ENCODE measurements at regions not wholly inside any gene's neighbourhood (a gene's known extent, or its start where the extent isn't known, plus 50 kb on each side); places are given as distances from the start of the nearest gene placed in this dataset.

DNA sequence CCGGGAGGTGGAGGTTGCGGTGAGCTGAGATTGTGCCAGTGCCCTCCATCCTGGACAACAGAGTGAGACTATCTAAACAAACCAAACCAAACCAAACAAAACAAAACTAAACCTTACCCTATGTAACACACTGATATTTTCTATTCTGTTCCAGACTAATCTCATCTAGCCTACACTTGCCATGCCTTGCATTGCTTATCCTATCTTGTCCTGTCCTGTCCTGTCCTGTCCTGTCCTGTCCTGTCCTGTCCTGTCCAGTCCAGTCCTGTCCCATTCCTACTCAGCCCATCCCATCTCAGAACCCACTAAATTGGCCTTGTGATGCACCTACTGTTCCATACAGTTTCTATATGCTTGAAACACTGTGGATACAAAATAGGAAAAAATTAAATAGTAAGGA, 64.7 kb upstream of the HDAC9 start:
- intact Hi-C loops (cut with DNase I): no loop called here
- no peaks in the 10 kb centered on the region for H3K27me3 ChIP-seq
- no peak overlapping the region for H3K27ac ChIP-seq
- H3K4me1 ChIP-seq (ENCODE audit: insufficient read depth): no peaks in the 10 kb centered on the region
- H3K9me3 ChIP-seq: no peaks in the 10 kb centered on the region
- TF ChIP-seq POLR2A (IDR thresholded peaks at IDR 0.05) (no peak), EP300 (IDR thresholded peaks at IDR 0.05) (no peak)
- TF ChIP-seq, protein P1, sequence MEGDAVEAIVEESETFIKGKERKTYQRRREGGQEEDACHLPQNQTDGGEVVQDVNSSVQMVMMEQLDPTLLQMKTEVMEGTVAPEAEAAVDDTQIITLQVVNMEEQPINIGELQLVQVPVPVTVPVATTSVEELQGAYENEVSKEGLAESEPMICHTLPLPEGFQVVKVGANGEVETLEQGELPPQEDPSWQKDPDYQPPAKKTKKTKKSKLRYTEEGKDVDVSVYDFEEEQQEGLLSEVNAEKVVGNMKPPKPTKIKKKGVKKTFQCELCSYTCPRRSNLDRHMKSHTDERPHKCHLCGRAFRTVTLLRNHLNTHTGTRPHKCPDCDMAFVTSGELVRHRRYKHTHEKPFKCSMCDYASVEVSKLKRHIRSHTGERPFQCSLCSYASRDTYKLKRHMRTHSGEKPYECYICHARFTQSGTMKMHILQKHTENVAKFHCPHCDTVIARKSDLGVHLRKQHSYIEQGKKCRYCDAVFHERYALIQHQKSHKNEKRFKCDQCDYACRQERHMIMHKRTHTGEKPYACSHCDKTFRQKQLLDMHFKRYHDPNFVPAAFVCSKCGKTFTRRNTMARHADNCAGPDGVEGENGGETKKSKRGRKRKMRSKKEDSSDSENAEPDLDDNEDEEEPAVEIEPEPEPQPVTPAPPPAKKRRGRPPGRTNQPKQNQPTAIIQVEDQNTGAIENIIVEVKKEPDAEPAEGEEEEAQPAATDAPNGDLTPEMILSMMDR (IDR thresholded peaks at IDR 0.05): no peak
- 92 to 96% (median 94%) methylated on average over 2 of the region's 2 CpGs for WGBS, 3 donors
- no peak for DNase-seq
- H3K36me3 ChIP-seq: no peaks in the 10 kb centered on the region
- no peak overlapping the region for H3K4me3 ChIP-seq

DNA sequence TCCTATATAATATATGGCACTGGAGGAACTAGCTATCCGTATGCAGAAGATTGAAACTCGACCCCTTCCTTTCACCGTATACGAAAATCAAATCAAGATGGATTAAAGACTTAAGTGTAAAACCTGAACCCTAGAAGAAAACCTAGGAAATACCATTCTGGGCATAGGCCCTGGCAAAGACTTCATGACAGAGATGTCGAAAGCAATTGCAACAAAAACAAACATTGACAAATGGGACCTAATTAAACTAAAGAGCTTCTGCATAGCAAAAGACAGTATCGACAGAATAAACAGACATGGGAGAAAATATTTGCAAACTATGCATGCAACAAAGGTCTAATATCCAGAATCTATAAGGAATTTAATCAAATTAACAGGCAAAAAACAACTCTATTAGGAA, 61.4 kb upstream of the HDAC9 start:
- no peak for DNase-seq
- Histone ChIP-seq H3K9me3 (no peaks in the 10 kb centered on the region), H3K4me3 (no peak overlapping the region), H3K4me1 (ENCODE audit: insufficient read depth) (no peaks in the 10 kb centered on the region), H3K27ac (no peak overlapping the region), H3K36me3 (no peaks in the 10 kb centered on the region), H3K27me3 (no peaks in the 10 kb centered on the region)
- WGBS, 3 donors: 92 to 95% (median 93%) methylated on average over 6 of the region's 6 CpGs
- TF ChIP-seq, protein P1 (IDR thresholded peaks at IDR 0.05): no peak
- TF ChIP-seq POLR2A (IDR thresholded peaks at IDR 0.05) (no peak), EP300 (IDR thresholded peaks at IDR 0.05) (no peak)
- intact Hi-C loops (cut with DNase I): no loop called here

DNA sequence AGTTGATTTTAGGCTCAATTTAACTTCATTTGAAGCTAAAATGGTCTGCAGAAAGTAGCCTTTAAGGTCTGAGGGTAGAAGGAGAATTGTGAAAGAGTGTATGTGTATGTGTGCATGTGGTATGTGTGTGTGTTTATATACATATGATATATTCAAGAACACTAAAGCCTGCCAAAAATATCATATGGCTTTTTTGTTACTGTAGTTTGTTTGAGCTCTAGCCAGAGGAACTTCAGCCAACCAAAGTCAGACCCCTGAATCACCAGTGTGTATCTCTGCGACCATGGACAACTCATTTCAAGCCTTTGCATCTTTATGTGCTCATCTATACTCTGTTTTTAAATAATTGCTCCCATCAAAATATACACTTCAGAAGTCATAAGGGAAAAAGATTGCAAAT, 58.4 kb upstream of the HDAC9 start:
- WGBS, 3 donors: 15 to 25% (median 20%) methylated on average over 1 of the region's 1 CpG
- intact Hi-C loops (cut with DNase I): no loop called here
- Histone ChIP-seq H3K27me3 (no peaks in the 10 kb centered on the region), H3K4me3 (no peak overlapping the region), H3K36me3 (no peaks in the 10 kb centered on the region), H3K9me3 (no peaks in the 10 kb centered on the region), H3K4me1 (ENCODE audit: insufficient read depth) (no peaks in the 10 kb centered on the region), H3K27ac (no peak overlapping the region)
- DNase-seq: no peak
- TF ChIP-seq, protein P1 (IDR thresholded peaks at IDR 0.05): no peak
- TF ChIP-seq EP300 (IDR thresholded peaks at IDR 0.05): no peak
- no peak for TF ChIP-seq POLR2A (IDR thresholded peaks at IDR 0.05)

DNA sequence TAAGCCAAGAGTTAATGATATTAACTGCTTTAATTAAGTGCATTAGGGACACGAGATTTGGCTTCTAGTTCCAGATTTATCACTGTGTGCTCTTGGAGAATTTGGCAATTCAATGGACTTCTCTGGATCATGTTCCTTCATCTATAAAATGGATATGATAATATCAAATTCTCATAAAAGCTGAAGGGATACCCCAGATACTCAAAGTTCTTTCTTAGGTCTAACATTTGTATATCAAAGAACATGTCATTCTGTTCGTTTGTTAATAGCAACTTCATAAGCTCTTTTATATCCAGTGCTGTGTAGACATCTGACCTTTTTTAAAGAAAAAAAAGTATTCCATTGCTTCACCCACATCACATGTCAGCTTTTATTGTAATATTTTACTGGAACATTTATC, 54.6 kb upstream of the HDAC9 start:
- no peaks in the 10 kb centered on the region for H3K27me3 ChIP-seq
- intact Hi-C loops (cut with DNase I): no loop called here
- H3K27ac ChIP-seq: no peak overlapping the region
- TF ChIP-seq EP300 (IDR thresholded peaks at IDR 0.05) (no peak), POLR2A (IDR thresholded peaks at IDR 0.05) (no peak)
- TF ChIP-seq, protein P1 (IDR thresholded peaks at IDR 0.05): no peak
- H3K4me1 ChIP-seq (ENCODE audit: insufficient read depth): no peaks in the 10 kb centered on the region
- 38 to 48% (median 46%) methylated on average over 2 of the region's 2 CpGs for WGBS, 3 donors
- no peaks in the 10 kb centered on the region for H3K36me3 ChIP-seq
- H3K9me3 ChIP-seq: no peaks in the 10 kb centered on the region
- H3K4me3 ChIP-seq: no peak overlapping the region
- DNase-seq: no peak

DNA sequence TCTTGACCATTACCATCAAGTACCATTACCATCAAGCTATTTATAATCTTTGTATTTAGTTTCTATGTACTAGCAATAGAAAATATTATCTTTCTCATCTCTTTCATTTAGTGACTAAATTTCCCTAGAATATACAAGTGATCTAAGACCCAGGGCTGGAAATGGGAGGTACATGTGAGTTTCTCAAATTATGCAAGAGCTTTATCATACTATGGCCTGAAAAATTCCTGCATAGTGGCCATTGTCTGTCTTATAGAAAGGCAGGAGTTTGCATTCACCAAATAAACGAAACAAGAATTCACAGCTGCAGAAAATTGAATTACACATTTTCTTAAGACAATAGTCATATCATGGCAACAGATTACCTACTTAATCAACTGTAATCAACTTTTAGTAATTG, 50.7 kb upstream of the HDAC9 start:
- 71 to 85% (median 78%) methylated on average over 1 of the region's 1 CpG for WGBS, 3 donors
- intact Hi-C loops (cut with DNase I): no loop called here
- H3K27me3 ChIP-seq: no peaks in the 10 kb centered on the region
- H3K4me3 ChIP-seq: no peak overlapping the region
- TF ChIP-seq, protein P1 (IDR thresholded peaks at IDR 0.05): no peak
- TF ChIP-seq POLR2A (IDR thresholded peaks at IDR 0.05) (no peak), EP300 (IDR thresholded peaks at IDR 0.05) (no peak)
- H3K9me3 ChIP-seq: no peaks in the 10 kb centered on the region
- no peaks in the 10 kb centered on the region for H3K4me1 ChIP-seq (ENCODE audit: insufficient read depth)
- no peaks in the 10 kb centered on the region for H3K36me3 ChIP-seq
- no peak overlapping the region for H3K27ac ChIP-seq
- no peak for DNase-seq
